Immature natural killer cell (primary cell): ENCODE measurements at regions not wholly inside any gene's neighbourhood (a gene's known extent, or its start where the extent isn't known, plus 50 kb on each side); places are given as distances from the start of the nearest gene placed in this dataset.

Experiments used
- DNase-seq, 3 donors: peaks; one replicate each; pipeline ENCODE4 v3.0.0; 2022; ENCODE audit warnings: mixed read lengths in 1 of 3
- H3K27ac Mint-ChIP-seq, 6 donors: one replicate each; pipeline ENCODE4 v1.8.0; 2020; ENCODE audit warnings: mixed read lengths in 6 of 6, mild to moderate bottlenecking in 5 of 6, inconsistent platforms in 4 of 6, moderate library complexity in 3 of 6
- H3K27me3 Mint-ChIP-seq, 3 donors: one replicate each; pipeline ENCODE4 v1.8.0; 2020 to 2021; ENCODE audit warnings: low read depth in 3 of 3, mild to moderate bottlenecking in 3 of 3, mixed read lengths in 3 of 3, moderate library complexity in 3 of 3, inconsistent platforms in 1 of 3
- H3K36me3 Mint-ChIP-seq, 3 donors: one replicate each; pipeline ENCODE4 v1.8.0; 2020; ENCODE audit warnings: mixed read lengths in 3 of 3, inconsistent platforms in 2 of 3, mild to moderate bottlenecking in 2 of 3
- H3K4me1 Mint-ChIP-seq, 2 donors: one replicate each; pipeline ENCODE4 v1.8.0; 2020; ENCODE audit warnings: inconsistent platforms in 2 of 2, mild to moderate bottlenecking in 2 of 2, mixed read lengths in 2 of 2, moderate library complexity in 1 of 2
- H3K4me3 Mint-ChIP-seq, 5 donors: one replicate each; pipeline ENCODE4 v1.8.0; 2020; ENCODE audit warnings: mild to moderate bottlenecking in 5 of 5, mixed read lengths in 5 of 5, inconsistent platforms in 3 of 5, moderate library complexity in 3 of 5
- H3K9me3 Mint-ChIP-seq, 6 donors: one replicate each; pipeline ENCODE4 v1.8.0; 2020; ENCODE audit warnings: mild to moderate bottlenecking in 6 of 6, mixed read lengths in 6 of 6, inconsistent platforms in 4 of 6, moderate library complexity in 3 of 6

GRCh38 chr11:128313931-128314330, 273.4 kb downstream of the ETS1 start:
- Mint-ChIP-seq H3K4me1 (peaks cover 74 to 84% of the 10 kb centered on the region in 2 donors), H3K9me3 (peaks cover 2 to 31% (median 24%) of the 10 kb centered on the region in 6 donors), H3K27me3 (peaks cover 4% of the 10 kb centered on the region in 3 donors), H3K36me3 (peaks cover 15 to 20% (median 18%) of the 10 kb centered on the region in 3 donors), H3K4me3 (no peak overlapping the region), H3K27ac (peak overlapping the region in 5 of 6 donors; percentile 17 to 83 (median 60))
- no peak for DNase-seq

GRCh38 chr11:128311742-128312719, 275.3 kb downstream of the ETS1 start:
- Mint-ChIP-seq H3K4me1 (peaks cover 69 to 82% of the 10 kb centered on the region in 2 donors), H3K9me3 (peaks cover 2 to 31% (median 24%) of the 10 kb centered on the region in 6 donors), H3K4me3 (peak overlapping the region in 2 of 5 donors; percentile 6 to 19), H3K27ac (peak overlapping the region; percentile 58 to 87 (median 72)), H3K36me3 (peaks cover 15 to 18% (median 17%) of the 10 kb centered on the region in 3 donors), H3K27me3 (peaks cover 0 to 2% (median 2%) of the 10 kb centered on the region in 3 donors)
- no peak for DNase-seq

GRCh38 chr11:128310676-128311445, 276.5 kb downstream of the ETS1 start:
- Mint-ChIP-seq H3K9me3 (peaks cover 2 to 27% (median 21%) of the 10 kb centered on the region in 6 donors), H3K4me3 (peak overlapping the region in 1 of 5 donors; percentile 14), H3K4me1 (peaks cover 67 to 80% of the 10 kb centered on the region in 2 donors), H3K36me3 (peaks cover 14 to 17% (median 15%) of the 10 kb centered on the region in 3 donors), H3K27ac (peak overlapping the region; percentile 58 to 87 (median 76)), H3K27me3 (peaks cover 0 to under 1% (median under 1%) of the 10 kb centered on the region in 3 donors)
- DNase-seq: no peak

GRCh38 chr11:128310005-128310404, 277.4 kb downstream of the ETS1 start:
- no peak for DNase-seq
- Mint-ChIP-seq H3K4me1 (peaks cover 70 to 82% of the 10 kb centered on the region in 2 donors), H3K4me3 (no peak overlapping the region), H3K27ac (peak overlapping the region in 2 of 6 donors; percentile 41 to 66), H3K27me3 (peaks cover 2 to 8% (median 4%) of the 10 kb centered on the region in 3 donors), H3K9me3 (peaks cover 2 to 18% (median 14%) of the 10 kb centered on the region in 6 donors), H3K36me3 (peaks cover 7 to 10% (median 7%) of the 10 kb centered on the region in 3 donors)

GRCh38 chr11:128308794-128309193, 278.6 kb downstream of the ETS1 start:
- H3K27me3 Mint-ChIP-seq: peaks cover 2 to 8% (median 4%) of the 10 kb centered on the region in 3 donors
- peak overlapping the region in 1 of 6 donors; percentile 55 for H3K27ac Mint-ChIP-seq
- H3K4me3 Mint-ChIP-seq: no peak overlapping the region
- H3K4me1 Mint-ChIP-seq: peaks cover 76 to 85% of the 10 kb centered on the region in 2 donors
- DNase-seq: no peak
- H3K9me3 Mint-ChIP-seq: peaks cover 0 to 6% (median 3%) of the 10 kb centered on the region in 6 donors
- peaks cover 0 to under 1% (median 0%) of the 10 kb centered on the region in 3 donors for H3K36me3 Mint-ChIP-seq

- Mint-ChIP-seq H3K27ac (peak overlapping the region; percentile 89 to 100 (median 98)), H3K4me3 (peak overlapping the region; percentile 60 to 90 (median 81)), H3K36me3 (no peaks in the 10 kb centered on the region), H3K27me3 (peaks cover 14 to 24% (median 15%) of the 10 kb centered on the region in 3 donors), H3K9me3 (no peaks in the 10 kb centered on the region), H3K4me1 (peaks cover 81 to 86% of the 10 kb centered on the region in 2 donors)
- peak; percentile 62 to 76 (median 70) for DNase-seq
Measured at GRCh38 chr11:128305588-128305987, 281.8 kb downstream of the ETS1 start.

- H3K36me3 Mint-ChIP-seq: peaks cover 0 to 2% (median 0%) of the 10 kb centered on the region in 3 donors
- peaks cover 14 to 24% (median 15%) of the 10 kb centered on the region in 3 donors for H3K27me3 Mint-ChIP-seq
- peak overlapping the region; percentile 60 to 90 (median 81) for H3K4me3 Mint-ChIP-seq
- no peaks in the 10 kb centered on the region for H3K9me3 Mint-ChIP-seq
- peak; percentile 62 to 78 (median 75) for DNase-seq
- peak overlapping the region; percentile 89 to 100 (median 98) for H3K27ac Mint-ChIP-seq
- H3K4me1 Mint-ChIP-seq: peaks cover 82 to 88% of the 10 kb centered on the region in 2 donors
Measured at GRCh38 chr11:128304666-128305485, 282.5 kb downstream of the ETS1 start.

- Mint-ChIP-seq H3K36me3 (peaks cover 0 to 4% (median 3%) of the 10 kb centered on the region in 3 donors), H3K9me3 (no peaks in the 10 kb centered on the region), H3K4me1 (peaks cover 85 to 95% of the 10 kb centered on the region in 2 donors), H3K27me3 (peaks cover 14 to 24% (median 15%) of the 10 kb centered on the region in 3 donors), H3K27ac (peak overlapping the region; percentile 89 to 100 (median 98)), H3K4me3 (peak overlapping the region; percentile 60 to 90 (median 81))
- no peak for DNase-seq
Measured at GRCh38 chr11:128304116-128304515, 283.2 kb downstream of the ETS1 start.

GRCh38 chr11:128303383-128303782, 284.0 kb downstream of the ETS1 start:
- H3K4me1 Mint-ChIP-seq: peaks cover 89 to 96% of the 10 kb centered on the region in 2 donors
- peak overlapping the region; percentile 81 to 90 (median 84) for H3K4me3 Mint-ChIP-seq
- H3K9me3 Mint-ChIP-seq: no peaks in the 10 kb centered on the region
- DNase-seq: no peak
- H3K27ac Mint-ChIP-seq: peak overlapping the region; percentile 89 to 100 (median 98)
- peaks cover 0 to 5% (median 3%) of the 10 kb centered on the region in 3 donors for H3K36me3 Mint-ChIP-seq
- H3K27me3 Mint-ChIP-seq: peaks cover 14 to 24% (median 15%) of the 10 kb centered on the region in 3 donors

GRCh38 chr11:128302425-128303186, 284.8 kb downstream of the ETS1 start:
- Mint-ChIP-seq H3K4me3 (peak overlapping the region; percentile 81 to 90 (median 84)), H3K27me3 (peaks cover 14 to 24% (median 15%) of the 10 kb centered on the region in 3 donors), H3K27ac (peak overlapping the region; percentile 89 to 100 (median 98)), H3K4me1 (peaks cover 89 to 96% of the 10 kb centered on the region in 2 donors), H3K9me3 (no peaks in the 10 kb centered on the region), H3K36me3 (peaks cover 0 to 5% (median 3%) of the 10 kb centered on the region in 3 donors)
- peak; percentile 87 to 93 (median 92) for DNase-seq

- Mint-ChIP-seq H3K27me3 (peaks cover 14 to 24% (median 15%) of the 10 kb centered on the region in 3 donors), H3K4me1 (peaks cover 96 to 100% of the 10 kb centered on the region in 2 donors), H3K9me3 (no peaks in the 10 kb centered on the region), H3K27ac (peak overlapping the region; percentile 89 to 100 (median 98)), H3K36me3 (peaks cover 0 to 5% (median 3%) of the 10 kb centered on the region in 3 donors), H3K4me3 (peak overlapping the region; percentile 81 to 90 (median 84))
- no peak for DNase-seq
Measured at GRCh38 chr11:128301756-128302155, 285.6 kb downstream of the ETS1 start.

- peaks cover 0 to 5% (median 3%) of the 10 kb centered on the region in 3 donors for H3K36me3 Mint-ChIP-seq
- peak overlapping the region; percentile 35 to 67 (median 58) for H3K4me3 Mint-ChIP-seq
- H3K27ac Mint-ChIP-seq: peak overlapping the region; percentile 89 to 100 (median 98)
- peaks cover 94 to 100% of the 10 kb centered on the region in 2 donors for H3K4me1 Mint-ChIP-seq
- peaks cover 14 to 23% (median 14%) of the 10 kb centered on the region in 3 donors for H3K27me3 Mint-ChIP-seq
- DNase-seq: no peak
- H3K9me3 Mint-ChIP-seq: no peaks in the 10 kb centered on the region
Measured at GRCh38 chr11:128300785-128301184, 286.6 kb downstream of the ETS1 start.
